ENCODE measurements at regions not wholly inside any gene's neighbourhood (a gene's known extent, or its start where the extent isn't known, plus 50 kb on each side); places are given as distances from the start of the nearest gene placed in this dataset.

- no peak for DNase-seq (ENCODE audit: low spot score)
Observed at GRCh38 chr17:33404070-33404819, 111.2 kb upstream of the ASIC2 start.

DNA sequence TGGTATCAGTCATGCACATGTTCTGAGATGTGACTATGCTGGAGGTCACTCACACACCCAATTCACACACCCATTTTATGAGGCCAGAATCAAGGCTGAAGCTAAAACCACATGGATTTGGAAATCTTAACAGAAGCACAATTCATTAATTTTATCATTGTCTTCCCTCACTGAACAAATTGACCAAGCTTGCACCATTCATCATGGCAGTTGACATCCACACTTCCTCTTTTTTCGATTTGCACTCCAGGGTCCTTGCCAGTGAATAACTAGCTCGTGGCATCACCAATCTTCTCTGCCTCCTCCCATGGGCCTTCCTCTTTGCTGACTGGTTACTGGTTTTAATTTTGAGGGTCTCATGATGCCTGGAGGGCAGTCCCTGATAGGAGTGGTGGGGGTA lies 123.0 kb upstream of the ASIC2 start:
- no peak for DNase-seq (ENCODE audit: low spot score)

- DNase-seq (ENCODE audit: low spot score), result no peak
Observed at GRCh38 chr17:33421933-33422332, 128.8 kb upstream of the ASIC2 start.

- DNase-seq (ENCODE audit: low spot score), result no peak
Observed at GRCh38 chr17:33433581-33433980, 140.5 kb upstream of the ASIC2 start.

GRCh38 chr17:33434841-33435240 lies 141.7 kb upstream of the ASIC2 start:
- no peak for DNase-seq (ENCODE audit: low spot score)

- DNase-seq (ENCODE audit: low spot score), result no peak
Observed at GRCh38 chr17:33435721-33436301, 142.7 kb upstream of the ASIC2 start.

- DNase-seq (ENCODE audit: low spot score), result no peak
Observed at GRCh38 chr17:33436321-33436720, 143.2 kb upstream of the ASIC2 start.

- no peak for DNase-seq (ENCODE audit: low spot score)
Observed at GRCh38 chr17:33438139-33438538, 145.0 kb upstream of the ASIC2 start.

GRCh38 chr17:33438578-33438977 lies 145.5 kb upstream of the ASIC2 start:
- no peak for DNase-seq (ENCODE audit: low spot score)

DNA sequence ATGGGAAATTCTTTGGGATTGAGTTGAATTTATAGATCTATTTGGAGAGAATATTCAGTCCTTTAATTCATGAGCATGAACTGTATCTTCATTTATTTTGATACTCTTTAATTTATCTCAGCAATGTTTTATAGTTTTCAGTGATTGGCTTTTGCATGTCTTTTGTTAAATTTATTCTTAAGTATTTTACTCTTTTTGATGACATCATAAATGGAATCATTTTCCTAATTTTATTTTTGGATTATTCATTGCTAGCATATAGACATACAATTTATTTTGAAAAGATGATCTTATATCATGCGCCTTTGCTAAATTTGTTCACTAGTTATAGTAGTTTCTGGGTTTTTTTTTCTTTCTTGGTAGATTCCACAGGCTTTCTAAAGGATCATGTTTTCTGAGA lies 149.2 kb upstream of the ASIC2 start:
- no peak for DNase-seq (ENCODE audit: low spot score)

DNA sequence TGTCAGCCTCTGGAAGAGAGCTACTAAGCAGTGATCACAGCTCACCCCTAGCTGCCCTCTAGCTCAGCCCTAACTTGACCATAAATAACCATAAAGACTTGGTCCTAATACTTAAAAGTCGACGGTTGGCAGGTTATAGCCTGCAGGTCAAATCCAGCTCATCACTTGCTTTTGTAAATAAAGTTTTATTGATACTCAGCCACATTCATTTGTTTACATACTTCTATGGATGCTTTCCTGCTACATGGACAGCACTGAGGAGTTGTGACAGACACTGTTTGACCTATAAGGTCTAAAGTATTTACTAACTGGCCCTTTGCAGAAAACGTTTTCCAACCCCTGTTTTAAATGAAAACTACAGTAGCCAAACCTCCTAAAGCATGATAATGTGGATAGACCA lies 151.6 kb upstream of the ASIC2 start:
- DNase-seq (ENCODE audit: low spot score), result no peak

DNA sequence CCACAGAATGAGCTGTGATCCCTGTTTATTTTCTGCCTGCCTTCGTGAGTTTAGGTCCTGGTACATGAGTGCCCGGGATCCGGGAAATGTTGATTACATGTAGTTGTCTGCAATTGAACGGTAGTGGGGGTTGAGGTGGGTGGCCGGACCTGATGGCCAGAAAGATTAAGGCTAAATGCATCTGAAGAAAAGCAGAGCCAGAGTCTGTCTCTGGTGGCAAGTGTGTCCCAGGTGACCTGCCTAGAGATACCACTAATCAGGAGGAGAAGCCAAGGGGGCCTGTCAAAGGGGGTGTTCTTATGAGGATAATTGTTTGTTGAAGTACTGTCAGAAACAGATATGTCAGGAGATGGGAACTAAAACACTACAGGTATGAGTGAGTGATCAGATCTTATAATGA lies 154.0 kb upstream of the ASIC2 start:
- no peak for DNase-seq (ENCODE audit: low spot score)

DNA sequence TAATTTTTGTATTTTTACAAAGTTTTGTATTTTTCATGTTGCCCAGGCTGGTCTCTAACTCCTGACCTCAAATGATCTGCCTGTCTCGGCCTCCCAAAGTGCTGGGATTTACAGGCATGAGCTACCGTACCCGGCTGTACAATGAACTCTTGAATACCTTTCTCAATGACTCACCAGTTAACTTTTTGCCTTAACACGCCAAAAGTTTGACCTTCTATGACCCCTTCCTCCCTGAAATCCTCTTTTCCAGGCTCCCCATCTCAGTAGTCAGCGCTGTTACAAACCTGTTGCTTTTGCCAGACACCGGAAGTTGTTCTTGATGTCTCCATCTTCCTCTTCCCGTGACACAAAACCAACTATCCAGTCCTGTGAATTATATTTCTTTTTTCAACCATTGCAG lies 158.1 kb upstream of the ASIC2 start:
- no peak for DNase-seq (ENCODE audit: low spot score)

DNA sequence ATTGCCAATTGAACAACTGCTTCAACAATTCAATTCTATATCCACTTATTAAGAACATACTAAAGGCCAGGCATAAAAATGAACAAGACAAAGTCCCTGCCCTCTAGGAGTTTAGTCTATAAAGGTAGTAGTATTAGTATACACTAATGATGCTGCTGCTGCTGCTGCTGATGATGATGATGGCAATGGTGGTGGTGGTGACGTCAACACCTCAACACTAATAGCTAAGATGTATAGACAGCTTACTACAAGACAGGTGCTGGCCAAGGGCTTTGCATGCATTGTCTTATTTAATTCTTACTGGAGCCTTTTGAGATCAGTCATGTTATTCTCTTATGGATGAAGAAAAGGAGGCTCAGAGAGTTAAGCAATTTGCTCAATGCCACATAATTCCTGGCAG lies 164.4 kb upstream of the ASIC2 start:
- DNase-seq (ENCODE audit: low spot score), result no peak

GRCh38 chr17:33459078-33459940 lies 166.2 kb upstream of the ASIC2 start:
- no peak for DNase-seq (ENCODE audit: low spot score)

- DNase-seq (ENCODE audit: low spot score), result no peak
Observed at GRCh38 chr17:33460781-33461450, 167.8 kb upstream of the ASIC2 start.

- no peak for DNase-seq (ENCODE audit: low spot score)
Observed at GRCh38 chr17:33463887-33464286, 170.8 kb upstream of the ASIC2 start.

DNA sequence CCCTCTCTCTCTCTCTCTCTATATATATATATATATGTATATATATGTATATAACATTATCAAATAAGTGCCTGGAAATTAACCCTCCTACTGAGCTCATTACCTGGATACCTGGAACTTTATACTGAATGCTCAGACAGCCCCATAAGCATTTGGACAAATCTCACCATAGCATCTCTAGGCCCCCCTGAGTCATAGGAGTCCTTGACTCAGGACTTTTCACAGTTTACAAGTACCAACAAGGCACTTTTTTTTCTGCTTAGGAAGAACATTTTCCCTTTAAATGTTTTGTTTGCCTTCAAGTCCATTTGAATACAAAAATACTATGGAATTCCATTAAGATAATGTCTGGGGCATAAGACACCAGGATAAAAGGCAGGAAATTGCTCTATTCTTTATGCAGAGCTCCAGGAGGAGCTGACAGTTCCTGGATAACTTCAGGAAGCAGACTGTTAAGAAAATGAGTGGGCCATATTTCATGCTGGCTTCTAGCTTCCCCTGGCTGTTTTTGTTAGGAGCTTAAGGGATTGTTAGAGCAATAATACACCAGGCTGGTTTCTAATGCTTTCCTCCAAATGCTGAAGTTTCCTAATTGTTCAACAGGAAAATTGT lies 171.7 kb upstream of the ASIC2 start:
- no peak for DNase-seq (ENCODE audit: low spot score)

DNA sequence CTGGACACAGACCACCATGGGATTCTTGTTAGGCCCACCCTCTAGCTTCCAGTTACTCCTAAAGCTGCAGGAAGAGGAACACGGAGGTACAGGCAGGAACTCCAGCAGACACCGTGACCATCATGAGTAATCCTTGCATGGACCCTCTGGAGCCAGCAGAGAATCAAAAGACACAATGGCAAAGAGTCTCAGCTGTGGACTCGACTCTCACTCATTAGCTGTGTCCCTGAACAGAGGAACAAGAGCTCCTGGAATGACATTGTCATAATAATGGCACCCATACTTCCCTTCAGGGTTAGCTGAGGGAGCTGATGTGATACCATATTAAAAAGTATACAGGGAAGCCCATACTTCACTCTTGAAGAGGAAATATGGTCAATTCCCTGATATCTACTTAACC lies 176.3 kb upstream of the ASIC2 start:
- DNase-seq (ENCODE audit: low spot score), result no peak

- DNase-seq (ENCODE audit: low spot score), result no peak
Observed at GRCh38 chr17:33469911-33470310, 176.8 kb upstream of the ASIC2 start.

DNA sequence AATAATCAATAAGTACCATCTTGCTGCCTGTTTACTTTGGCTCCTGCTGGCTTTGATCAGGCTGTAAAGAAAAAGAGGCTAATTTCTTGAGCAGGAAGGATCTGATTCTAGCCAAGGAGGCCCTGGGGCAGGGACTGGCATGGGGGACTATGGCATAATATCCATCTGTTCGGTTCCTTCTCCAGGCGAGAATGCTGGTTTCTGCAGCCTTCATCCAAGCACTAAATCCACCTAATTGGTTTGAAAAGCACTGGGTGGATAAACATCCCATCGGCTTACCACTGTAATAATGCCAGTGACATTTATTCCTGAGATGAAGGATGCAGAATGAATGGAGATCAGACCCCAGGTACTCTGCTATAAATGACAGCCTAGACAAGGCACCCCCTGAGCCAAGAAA lies 180.0 kb upstream of the ASIC2 start:
- DNase-seq (ENCODE audit: low spot score), result no peak

GRCh38 chr17:33474789-33475188 lies 181.7 kb upstream of the ASIC2 start:
- no peak for DNase-seq (ENCODE audit: low spot score)
